GM21360 (cell line): ENCODE measurements at regions not wholly inside any gene's neighbourhood (a gene's known extent, or its start where the extent isn't known, plus 50 kb on each side); places are given as distances from the start of the nearest gene placed in this dataset.
A peak's percentile ranks its signal among the peaks of the same experiment; 100 is the strongest.

ENCODE experiments used
- ATAC-seq: cut with Tn5 transposase; IDR thresholded peaks from one replicate; pipeline ENCODE4 v1.9.1; 2021; ENCODE audit warnings: mild to moderate bottlenecking, moderate library complexity; ENCODE audit not compliant: unreplicated experiment

DNA sequence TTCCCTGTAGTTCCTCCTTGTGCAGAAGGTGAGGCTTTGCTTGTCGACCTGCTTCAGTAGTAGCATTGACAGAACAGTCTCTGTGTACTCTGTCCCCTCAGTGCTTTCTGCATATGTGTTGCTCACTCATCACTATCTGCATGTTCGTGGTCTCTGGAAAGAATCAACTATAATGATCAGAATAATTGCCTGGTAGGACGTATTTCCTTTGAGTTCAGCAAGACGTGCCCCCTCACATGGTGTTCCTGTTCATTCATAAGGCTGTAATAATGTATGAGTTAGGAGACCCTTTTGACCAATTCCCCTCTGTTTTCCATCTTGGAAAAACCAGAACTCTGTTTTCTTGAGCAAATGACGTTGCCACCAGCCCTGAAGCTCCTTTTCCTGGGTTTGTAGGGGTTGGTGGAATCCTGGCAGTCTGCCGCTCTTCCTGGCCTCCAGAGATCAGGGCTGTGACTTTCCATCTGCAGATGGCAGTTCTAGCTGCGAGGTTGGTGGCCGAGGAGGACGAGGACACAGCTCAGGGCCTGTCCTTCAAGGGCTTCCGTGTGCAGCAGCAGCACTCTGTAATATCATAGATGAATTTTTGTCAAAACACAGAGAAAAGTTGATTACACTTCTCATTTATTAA is 61.9 kb downstream of the EXOSC2 start:
- ATAC-seq = no peak

DNA sequence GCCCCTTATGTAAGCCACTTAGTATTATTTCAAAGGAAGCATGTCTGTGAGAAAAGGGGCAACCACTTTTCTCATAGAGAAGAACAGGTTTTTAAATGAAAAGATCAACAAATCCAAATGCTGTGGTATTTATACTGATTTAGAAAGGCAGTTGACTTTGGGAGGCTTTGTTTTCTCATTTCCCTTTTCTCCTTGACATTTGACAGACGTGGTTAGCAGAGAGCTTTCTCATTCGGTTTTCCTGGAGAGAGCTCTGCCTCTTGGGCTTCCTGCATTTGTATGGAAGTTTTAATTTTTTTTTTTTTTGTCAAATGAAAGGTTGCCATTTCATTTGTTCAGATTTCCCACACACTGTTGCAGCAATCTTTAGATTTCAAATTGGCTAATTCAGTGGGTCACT is 62.5 kb downstream of the EXOSC2 start:
- no peak for ATAC-seq

- no peak for ATAC-seq
Observed at GRCh38 chr9:130756455-130757152, 63.0 kb downstream of the EXOSC2 start.

GRCh38 chr9:130759738-130760137 is 66.2 kb downstream of the EXOSC2 start:
- ATAC-seq = no peak

DNA sequence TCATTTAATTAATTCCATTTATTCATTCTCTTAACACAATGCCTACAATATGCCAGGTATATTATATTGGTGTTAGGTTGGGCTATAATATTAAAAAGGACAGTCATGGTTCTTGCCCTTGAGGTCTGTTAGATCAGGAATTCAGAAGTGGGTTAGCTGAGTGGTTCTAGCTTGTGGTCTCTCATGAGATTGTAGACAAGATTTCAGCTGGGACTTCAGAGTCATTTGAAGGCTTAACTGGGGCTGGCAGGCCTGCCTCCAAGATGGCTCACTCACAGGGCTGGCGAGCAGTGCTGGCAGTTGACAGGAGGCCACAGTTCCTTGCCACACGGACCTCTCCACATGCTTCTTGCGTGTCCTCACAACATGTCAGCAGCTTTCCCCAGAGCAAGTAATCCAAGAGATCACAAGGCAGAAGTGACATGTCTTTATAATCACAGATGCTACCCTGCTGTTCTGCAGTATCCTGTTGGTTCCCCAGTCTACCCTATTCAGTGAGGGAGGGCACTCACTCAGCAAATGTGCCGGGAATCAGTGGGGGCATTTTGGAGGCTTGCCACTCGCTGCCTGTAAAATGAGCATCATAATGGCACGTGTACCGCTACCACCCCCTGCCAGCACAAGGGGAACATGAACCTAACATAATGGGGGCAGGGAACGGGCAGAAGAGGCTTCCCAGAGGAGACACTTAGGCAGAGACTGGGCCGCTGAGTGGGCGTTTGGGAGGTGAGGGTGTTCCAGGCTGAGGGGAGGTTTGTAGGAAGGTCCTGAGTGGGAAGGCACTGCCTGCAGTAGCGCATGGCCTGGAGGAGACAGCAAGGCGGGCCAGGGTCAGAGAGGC is 70.0 kb downstream of the EXOSC2 start:
- no peak for ATAC-seq

DNA sequence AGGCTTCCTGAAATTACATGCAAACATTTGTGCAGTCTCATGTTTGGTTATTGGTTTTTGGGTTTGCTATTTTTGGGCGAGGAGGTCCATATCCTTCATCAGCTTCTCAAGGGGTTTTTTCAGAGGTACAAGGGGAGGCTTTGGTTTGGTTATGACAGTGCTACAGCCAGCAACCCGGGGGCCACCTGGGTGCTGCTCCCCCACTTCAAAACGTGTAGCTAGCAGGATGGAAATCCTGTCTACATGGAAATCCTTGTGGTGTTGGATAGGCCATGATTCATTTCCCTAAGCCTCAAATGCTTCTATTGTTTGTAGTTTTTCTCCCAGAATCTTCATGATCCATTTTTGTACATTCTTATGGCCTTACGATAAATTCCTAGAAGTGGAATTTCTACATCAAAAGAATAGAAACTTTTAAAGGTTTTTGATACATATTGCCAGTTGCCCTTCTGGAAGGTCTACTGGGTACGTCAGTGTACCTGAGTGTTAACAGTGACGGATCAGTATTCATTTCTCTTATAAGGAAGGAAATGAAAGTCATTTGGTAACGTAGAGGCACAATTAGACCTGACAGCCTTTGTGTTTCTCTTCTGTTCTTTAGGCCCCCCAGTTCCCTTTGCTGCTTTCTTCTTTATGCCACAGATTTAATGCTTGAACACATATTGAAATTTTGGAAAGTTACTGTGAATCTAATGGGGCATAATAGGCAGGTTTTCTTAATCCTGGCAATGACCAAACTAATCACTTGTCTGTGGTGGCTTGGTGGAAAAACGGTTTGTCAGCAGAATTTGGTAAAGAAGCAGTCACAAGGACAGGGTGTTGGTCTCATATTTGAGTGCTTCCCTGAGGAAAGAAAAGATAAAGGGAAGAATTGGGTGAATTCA is 69.7 kb upstream of the ABL1 start:
- ATAC-seq = peak; percentile 59

DNA sequence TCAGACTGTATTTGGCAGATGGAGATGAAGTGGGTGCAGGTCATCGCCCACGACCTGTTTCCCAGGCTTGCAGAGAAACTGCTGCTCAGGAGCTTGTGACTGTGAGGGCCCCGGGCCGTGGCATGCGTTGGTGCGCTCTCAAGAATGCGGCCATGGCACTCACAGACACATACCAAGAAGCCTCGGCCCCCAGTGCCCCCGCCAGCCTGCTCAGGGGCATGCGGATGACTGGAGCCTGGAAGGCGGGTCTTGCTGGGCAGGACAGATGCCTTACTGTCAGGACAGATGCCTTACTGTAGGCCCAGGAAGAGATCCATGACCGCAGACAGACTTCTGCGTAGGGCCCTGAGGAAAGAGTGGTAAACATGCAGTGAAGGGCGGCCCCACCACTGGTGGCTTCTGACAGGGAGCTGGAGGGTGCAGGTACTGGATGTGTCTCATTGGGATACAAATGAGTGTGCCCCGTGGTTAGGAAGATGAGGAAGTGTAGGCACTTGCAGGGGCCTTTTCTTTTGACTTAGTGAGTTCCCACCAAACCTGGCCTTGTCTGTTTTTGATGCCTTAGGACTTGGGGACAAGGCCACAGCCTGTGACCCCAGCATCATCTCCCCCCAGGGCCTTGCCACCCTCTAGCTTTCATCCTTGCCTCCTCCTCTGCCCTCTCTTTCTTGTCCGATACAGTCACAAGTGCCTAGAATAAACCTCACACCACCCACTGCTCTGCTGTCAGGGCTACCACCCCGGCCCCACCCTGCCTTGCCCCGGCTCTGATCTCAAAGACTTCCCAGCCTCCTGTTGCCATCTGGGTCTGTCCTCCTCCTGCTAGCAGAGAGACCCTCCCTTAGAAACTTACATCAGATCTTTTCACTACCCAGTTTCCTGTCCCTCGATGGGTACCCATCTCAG is 68.8 kb upstream of the ABL1 start:
- ATAC-seq = no peak

- ATAC-seq = no peak
Observed at GRCh38 chr9:130766927-130767307, 68.1 kb upstream of the ABL1 start.

DNA sequence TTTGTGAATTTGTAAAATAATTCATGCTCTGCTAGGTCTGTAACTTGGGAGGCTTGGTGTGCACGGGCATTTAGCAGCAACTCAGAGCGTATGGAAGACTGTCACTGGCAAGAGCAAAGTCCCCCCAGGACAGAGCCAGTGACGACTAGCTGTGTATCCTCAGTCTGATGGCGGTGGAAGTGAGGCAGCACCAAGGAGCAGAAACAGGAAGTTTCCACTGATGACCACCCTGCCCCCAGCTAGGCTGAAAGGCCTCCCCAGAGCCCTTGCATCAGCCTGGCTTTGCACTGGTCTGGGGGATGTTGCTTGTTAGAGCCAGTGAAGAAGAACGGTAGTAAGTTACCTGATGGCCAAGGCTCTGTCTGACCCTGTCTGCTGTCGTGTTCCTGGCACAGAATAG is 66.8 kb upstream of the ABL1 start:
- no peak for ATAC-seq

DNA sequence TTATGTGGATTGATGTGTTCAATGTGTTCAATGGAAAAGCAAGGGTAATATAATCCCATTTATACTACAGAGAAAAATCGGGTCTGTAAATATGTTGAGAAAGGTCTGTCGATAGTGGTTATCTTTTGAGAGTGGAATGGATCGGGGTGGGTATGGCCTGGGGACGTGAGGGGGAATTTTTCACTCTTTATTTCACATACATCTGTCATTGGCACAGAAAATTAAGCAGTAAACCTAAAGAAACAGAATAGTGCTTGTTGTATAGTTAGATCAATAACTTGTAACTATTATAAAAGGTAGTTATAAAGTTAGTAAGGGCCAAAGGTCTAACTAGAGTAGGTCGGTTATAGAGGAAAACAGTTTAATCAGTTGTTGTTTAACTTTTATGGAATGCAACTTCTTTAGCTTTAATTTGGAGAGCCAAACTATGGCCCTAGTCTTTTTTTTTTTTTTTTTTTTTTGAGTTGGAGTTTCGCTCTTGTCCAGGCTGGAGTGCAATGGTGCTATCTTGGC is 66.1 kb upstream of the ABL1 start:
- ATAC-seq = no peak

DNA sequence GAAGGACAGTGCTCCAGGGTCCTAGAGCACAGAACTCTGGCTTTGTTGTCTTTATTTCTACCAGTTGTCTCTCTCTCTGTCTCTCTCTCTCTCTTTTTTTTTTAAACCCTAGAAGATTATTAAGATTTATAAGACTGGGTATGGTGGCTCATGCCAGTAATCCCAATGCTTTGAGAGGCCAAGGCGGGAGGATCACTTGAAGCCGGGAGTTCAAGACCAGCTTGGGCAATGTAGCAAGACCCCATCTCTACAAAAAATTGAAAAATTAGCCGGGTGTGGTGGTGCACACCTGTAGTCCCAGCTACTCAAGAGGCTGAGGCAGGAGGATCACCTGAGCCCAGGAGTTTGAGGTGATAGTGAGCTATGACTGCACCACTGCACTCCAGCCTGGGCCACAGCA is 65.0 kb upstream of the ABL1 start:
- no peak for ATAC-seq

- ATAC-seq = no peak
Observed at GRCh38 chr9:130770679-130771442, 64.2 kb upstream of the ABL1 start.

DNA sequence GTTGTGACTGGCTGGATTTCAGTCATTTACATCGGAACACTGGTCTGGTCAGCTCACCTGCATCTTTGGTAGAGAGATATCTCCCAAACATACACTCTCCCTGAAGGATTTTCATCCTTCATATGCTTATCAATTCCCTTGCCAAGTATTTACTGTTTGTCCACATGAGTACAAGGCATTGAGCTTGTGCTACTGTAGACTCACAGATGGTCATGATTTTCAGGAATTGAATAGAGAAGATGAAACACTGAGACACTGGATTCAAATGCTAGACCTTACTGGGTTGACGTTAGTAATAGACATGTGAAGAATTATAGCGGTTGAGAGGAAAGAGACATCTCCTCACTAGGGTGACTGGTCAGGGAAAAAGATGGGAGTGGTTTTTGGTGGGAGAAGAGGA is 62.9 kb upstream of the ABL1 start:
- no peak for ATAC-seq

DNA sequence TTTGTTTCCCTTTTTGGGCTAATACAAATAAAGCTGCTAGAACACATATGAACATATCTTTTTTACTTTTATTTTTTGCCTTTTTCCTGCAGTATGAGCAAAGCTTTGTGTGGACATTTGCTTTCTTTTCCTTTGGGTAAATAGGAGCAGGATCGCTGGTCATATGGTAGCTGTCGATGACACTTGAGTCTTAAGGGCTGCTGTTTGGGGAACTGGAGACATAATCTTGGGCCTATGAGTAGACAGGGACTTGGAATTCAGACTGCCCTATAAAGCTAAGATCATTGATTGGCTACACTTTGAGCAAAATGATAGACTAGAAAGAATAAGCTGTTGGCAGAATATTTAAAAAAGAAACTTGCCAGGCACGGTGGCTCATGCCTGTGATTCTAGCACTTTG is 60.9 kb upstream of the ABL1 start:
- no peak for ATAC-seq

- ATAC-seq = no peak
Observed at GRCh38 chr9:130775336-130775991, 59.6 kb upstream of the ABL1 start.

GRCh38 chr9:130779153-130779855 is 55.8 kb upstream of the ABL1 start:
- ATAC-seq = no peak

DNA sequence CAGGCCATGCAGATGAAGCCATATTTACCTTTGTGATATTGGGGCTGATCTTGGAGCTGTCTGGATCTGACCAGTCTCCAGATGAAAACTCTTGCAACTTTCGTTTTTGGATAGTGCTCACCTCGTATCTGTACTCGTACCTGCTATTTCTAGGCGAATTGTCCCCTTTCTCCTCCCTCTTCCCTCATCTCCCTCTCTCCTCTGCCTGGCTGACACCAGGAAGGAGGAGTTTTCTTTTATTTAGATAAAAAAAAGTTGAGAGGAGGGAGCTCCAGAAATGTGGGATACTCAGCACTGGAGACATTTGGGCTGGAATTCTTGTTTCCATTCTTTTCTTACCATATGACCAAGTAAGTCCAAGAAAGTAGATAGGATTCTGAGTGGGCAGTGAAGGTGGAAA is 54.6 kb upstream of the ABL1 start:
- no peak for ATAC-seq
